ENCODE measurements at regions not wholly inside any gene's neighbourhood (a gene's known extent, or its start where the extent isn't known, plus 50 kb on each side); places are given as distances from the start of the nearest gene placed in this dataset.
A peak's percentile ranks its signal among the peaks of the same experiment; 100 is the strongest.
"Not testable (repeated sequence)": the region's sequence is repeated elsewhere in the genome, so short reads cannot be mapped to it uniquely, and the experiment has no call there.

DNA sequence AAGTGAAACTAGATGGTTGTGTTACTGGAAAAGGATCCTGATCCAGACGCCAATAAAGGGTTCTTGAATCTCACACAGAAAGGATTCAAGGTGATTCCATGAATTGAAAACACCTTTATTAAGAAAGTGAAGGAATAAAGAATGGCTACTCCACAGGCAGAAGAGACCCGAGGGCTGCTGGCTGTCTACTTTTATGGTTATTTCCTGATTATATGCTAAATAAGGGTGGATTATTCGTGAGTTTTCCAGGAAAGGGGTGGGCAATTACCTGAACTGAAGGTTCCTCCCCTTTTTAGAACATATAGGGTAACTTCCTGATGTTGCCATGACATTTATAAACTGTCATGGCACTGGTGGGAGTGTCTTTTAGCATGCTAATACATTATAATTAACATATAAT is 50.9 kb upstream of the WARS2 start:
- DNase-seq (ENCODE audit: low read depth), result no peak

- DNase-seq (ENCODE audit: low read depth), result no peak
These were observed 63.9 kb upstream of the WARS2 start for GRCh38 chr1:119204197-119204960.

DNA sequence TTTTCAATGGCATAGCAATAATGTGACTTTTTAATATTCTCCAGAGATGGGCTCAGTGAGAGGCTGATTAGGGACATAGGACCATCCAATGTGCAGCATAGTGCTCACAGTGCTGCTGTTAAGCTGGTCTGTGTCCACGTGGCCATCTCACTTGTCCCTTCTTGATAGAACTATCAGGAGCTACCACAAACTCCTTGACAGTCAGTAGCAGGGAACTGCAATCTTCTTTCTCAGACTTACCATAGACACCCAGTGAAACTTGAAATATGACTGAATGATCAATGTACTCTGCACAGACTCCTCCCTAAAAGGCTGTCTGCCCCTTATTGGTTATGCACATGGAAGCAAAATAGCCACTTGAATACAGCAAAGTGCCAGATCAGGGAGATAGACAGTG is 64.5 kb upstream of the WARS2 start:
- DNase-seq (ENCODE audit: low read depth), result no peak

DNA sequence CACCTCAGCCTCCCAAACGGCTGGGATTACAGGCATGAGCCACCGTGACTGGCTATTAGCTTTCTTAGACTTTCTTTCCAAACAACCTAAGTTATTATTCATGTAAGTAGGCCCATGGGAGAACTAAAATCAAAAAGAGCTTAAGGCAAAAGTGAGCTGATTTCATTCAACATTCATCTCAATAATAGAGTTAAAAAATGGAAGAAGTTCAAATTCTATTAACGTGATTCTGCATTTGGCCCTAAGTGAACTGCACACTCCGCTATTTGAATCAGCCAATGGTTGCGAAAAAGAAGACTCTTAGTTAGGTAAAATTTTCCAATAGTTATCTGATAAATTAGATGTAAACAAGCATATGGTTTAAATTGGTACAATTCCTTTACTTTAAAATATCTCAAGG is 68.6 kb upstream of the WARS2 start:
- DNase-seq (ENCODE audit: low read depth), result no peak

DNA sequence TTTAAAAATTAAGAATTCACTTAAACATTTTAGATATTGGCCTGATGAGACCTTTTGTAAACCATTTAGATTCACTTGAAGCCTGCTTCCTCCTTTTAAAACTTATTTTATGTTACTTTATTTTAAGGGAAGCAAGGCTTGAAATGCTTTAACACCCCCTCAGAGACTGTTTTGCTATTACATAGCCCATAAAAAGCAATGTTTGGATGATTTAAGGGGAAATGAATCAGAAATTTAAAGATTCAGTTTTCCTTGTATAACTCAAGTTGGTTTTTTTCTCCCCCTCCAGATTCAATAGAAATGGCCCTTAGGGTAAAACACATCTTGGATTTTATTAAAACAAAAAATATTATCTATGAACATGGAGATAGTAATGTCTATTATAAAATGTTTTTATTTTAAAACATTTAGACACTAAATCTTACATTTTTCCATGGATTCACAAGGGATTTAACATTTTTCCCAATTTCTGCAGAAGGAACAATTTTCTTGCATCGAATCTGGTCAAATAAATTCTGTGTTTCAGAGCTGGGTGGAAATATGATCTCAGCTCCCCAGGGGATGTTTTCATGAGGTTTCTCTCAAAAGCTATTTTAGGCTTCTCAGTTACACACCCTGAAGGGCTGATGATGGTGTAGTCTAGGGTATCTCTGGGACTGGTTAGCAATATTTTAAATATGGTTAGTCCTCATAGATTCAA is 69.3 kb upstream of the WARS2 start:
- no peak for DNase-seq (ENCODE audit: low read depth)

- no peak for DNase-seq (ENCODE audit: low read depth)
These were observed 69.8 kb upstream of the WARS2 start for GRCh38 chr1:119210296-119210649.

DNA sequence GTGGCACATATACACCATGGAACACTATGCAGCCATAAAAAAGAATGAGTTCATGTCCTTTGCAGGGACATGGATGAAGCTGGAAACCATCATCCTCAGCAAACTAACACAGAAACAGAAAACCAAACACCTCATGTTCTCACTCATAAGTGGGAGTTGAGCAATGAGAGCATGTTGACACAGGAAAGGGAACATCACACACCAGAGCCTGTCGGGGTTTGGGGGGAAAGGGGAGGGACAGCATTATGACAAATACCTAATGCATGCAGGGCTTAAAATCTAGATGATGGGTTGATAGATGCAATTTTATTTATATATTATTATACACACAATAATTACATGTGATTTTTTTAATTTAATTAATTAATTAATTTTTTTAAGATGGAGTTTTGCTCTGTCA is 72.8 kb upstream of the WARS2 start:
- not testable (repeated sequence) for DNase-seq (ENCODE audit: low read depth)

- not testable (repeated sequence) for DNase-seq (ENCODE audit: low read depth)
These were observed 74.5 kb upstream of the WARS2 start for GRCh38 chr1:119214961-119215360.

GRCh38 chr1:119217309-119217828 is 76.9 kb upstream of the WARS2 start:
- DNase-seq (ENCODE audit: low read depth), result no peak

GRCh38 chr1:119219711-119220110 is 79.3 kb upstream of the WARS2 start:
- DNase-seq (ENCODE audit: low read depth), result no peak

GRCh38 chr1:119220991-119221390 is 80.5 kb upstream of the WARS2 start:
- DNase-seq (ENCODE audit: low read depth), result peak; percentile 19

DNA sequence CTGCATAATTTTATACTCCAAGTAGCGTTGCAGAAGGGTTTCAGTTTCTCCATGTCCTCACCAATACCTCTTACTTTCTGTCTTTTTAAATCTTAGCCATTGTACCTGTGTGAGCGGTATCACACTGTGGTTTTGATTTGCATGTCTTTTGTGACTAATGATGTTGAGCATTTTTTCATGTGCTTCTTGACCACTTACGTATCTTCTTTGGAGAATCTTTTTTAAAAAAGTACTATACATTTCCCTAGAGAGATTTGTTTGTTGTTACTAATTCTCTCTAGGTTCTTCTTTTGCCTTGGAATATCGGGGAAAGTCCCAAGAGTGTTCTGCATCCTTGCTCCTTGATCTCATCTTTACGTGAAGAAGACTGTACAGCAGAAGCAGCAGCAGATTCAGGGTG is 81.8 kb upstream of the WARS2 start:
- no peak for DNase-seq (ENCODE audit: low read depth)

DNA sequence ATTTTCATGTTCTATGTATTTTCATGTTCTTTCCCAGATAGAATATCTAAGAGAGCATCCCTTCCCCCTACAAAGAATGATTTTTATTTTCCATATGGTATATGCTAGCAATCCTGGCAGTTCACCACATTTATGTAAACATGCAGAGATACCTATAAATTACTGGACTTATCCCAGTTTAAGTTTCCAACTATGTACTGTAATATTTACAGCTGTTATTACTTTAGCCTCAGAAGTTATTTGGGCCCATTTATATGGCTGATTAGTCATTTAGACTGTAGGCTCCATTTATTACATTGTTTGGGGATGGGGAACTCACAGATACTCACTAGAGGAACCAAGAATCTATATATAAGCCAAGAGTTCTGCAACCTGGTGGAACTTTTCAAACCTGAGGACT is 84.8 kb upstream of the WARS2 start:
- no peak for DNase-seq (ENCODE audit: low read depth)

DNA sequence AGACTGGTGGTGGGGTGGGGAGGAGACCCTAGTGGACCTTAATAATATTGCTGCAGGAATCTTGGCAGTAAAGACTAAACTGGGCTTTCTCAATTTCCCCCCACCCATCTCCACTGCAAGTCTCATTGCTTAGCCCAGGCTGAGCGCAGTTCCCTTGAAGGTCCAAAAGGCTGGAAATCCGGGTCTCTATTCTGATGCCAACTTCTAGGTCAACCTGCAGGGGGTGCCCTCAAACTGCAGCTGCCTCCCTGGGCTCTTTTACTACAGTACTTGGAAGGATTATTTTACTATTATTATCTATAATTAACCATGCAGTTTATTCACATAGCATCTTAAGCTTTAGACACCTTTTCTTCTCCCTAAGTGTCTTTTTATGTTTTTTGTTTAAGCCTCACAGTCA is 85.4 kb upstream of the WARS2 start:
- peak; percentile 14 for DNase-seq (ENCODE audit: low read depth)

- no peak for DNase-seq (ENCODE audit: low read depth)
These were observed 85.9 kb upstream of the WARS2 start for GRCh38 chr1:119226321-119226720.

- no peak for DNase-seq (ENCODE audit: low read depth)
These were observed 86.5 kb upstream of the WARS2 start for GRCh38 chr1:119226913-119227312.

DNA sequence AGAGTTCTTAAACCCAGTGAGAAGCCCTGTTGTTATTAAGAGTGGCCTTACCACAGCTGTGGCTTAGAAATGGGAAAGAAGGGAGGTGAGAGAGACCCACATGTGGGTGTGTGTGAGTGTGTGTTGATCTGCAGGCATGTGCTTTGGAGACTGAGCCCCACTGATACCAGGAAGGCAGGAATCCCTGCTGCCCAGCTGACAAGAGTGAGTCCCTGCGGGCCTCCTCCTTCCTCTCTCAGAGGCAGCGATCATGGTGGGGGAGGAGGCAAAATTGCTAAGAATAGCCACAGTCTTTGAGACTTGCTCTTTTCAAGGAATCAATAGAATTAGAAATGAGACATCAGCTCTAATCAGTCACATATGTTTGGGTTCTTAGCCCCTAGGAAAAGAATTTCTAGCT is 87.0 kb upstream of the WARS2 start:
- no peak for DNase-seq (ENCODE audit: low read depth)

DNA sequence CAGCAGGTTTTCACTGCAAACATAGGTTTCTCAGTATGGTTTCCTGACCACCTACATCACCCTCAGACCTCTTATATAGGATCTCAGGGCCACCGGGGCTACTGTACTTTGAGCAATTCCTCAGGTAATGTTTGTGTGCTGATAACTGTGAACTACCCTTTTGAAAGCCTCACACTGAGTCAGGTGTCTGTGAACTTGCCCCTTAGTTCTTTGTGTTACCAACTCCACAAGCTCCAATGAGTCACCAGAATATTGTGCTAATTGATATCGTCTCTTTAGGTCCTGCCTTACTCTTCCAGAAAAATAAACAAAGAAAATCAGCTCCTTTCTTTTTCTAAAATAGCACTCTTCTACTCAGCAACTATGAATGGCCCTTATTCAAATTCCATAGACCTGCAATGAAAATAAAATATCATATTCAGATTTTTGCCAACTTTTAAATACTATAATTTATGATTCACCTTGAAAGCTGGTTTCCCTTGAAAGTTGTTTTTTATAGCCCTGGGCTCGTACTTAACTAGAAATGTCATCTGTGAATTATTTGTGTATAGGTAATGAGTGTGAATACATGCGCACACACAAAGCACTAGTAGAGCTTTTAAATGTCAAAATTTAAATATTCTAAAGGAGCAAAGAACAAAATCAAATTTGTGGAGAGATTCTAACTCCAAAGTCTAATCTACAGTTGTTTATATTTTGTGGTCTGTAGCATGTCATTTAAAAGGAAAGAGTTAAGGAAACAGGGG is 88.1 kb upstream of the WARS2 start:
- DNase-seq (ENCODE audit: low read depth), result no peak

DNA sequence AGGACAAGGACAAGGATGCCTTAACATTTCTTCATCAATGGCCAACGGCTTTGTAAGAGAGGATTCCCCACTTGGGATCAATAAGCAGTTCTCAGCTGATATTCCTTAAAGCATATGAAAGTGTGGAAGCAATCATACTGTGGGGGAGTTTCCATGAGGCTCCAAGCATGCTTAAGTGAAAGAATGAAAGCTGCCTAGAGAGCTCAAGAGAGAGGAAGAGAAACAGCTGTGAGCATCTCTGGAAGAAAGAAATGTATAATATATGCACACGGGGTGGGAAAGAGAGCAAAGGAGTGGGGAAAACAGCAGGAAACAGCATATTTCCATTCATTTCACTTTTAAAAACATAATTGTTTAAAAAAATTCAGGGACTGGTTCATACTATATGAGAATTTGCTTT is 94.7 kb upstream of the WARS2 start:
- DNase-seq (ENCODE audit: low read depth), result no peak

- no peak for DNase-seq (ENCODE audit: low read depth)
These were observed 105.4 kb upstream of the WARS2 start for GRCh38 chr1:119245881-119246280.

DNA sequence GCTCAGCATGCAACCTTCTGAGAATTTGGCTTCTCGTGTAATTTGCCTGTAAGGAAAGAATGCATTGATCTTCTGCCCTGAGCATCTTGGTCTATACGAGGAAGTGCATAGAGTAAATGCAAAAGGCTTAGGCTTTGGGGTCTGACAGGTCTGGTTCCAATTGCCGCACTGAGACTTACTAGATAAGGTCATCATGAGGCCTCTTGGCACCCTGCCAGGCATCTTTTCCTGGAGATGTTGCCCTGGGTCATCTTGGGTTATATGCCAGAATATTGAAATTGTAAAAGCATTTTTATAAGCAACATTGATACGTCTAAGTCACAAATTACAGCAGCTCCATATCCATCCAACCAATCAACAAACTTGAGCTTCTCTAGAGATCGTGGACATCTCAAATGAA is 108.8 kb upstream of the WARS2 start:
- DNase-seq (ENCODE audit: low read depth), result no peak

GRCh38 chr1:119250299-119250698 is 109.8 kb upstream of the WARS2 start:
- no peak for DNase-seq (ENCODE audit: low read depth)

DNA sequence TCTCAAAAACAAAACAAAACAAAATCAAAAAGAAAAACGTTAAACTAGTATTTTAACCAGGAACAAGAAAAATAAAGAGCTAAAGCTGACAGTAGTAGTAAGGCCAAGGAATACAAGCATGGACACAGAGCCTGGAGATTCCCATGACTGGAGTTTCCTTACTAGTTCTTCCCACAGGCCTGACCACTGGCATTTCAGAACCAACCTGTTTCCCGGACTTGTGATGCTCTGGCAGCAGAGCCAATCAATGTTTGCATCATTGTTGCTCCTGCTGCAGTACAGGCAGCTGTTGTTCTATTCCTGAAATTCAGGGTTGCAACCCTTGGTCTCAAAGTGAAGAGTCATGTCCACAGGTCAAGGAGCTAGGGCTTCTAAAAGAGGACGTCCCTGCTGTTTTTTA is 111.3 kb upstream of the WARS2 start:
- DNase-seq (ENCODE audit: low read depth), result no peak

Data from ELR (cell line).